ENCODE measurements at regions not wholly inside any gene's neighbourhood (a gene's known extent, or its start where the extent isn't known, plus 50 kb on each side); places are given as distances from the start of the nearest gene placed in this dataset.
A peak's percentile ranks its signal among the peaks of the same experiment; 100 is the strongest.

DNA sequence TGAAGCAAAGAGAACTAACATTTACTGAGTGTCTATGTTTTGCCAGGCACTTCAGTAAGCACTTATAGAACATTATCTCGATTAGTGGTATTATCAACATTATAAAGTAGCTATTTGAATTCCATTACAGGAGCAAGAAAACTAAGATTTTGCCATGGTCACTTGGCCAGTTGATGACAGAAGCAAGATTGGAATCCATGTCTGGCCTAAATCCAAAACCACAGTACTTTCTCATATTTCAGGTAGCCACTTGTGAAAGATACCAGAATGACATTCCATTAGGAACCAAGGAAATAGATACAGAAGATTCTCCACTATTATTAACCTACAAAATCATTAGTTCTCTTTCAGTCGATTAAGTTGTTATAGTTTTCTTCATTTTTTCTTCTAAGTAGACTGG is 691.0 kb upstream of the API5 start:
- TF ChIP-seq, protein P1, sequence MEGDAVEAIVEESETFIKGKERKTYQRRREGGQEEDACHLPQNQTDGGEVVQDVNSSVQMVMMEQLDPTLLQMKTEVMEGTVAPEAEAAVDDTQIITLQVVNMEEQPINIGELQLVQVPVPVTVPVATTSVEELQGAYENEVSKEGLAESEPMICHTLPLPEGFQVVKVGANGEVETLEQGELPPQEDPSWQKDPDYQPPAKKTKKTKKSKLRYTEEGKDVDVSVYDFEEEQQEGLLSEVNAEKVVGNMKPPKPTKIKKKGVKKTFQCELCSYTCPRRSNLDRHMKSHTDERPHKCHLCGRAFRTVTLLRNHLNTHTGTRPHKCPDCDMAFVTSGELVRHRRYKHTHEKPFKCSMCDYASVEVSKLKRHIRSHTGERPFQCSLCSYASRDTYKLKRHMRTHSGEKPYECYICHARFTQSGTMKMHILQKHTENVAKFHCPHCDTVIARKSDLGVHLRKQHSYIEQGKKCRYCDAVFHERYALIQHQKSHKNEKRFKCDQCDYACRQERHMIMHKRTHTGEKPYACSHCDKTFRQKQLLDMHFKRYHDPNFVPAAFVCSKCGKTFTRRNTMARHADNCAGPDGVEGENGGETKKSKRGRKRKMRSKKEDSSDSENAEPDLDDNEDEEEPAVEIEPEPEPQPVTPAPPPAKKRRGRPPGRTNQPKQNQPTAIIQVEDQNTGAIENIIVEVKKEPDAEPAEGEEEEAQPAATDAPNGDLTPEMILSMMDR (IDR thresholded peaks at IDR 0.05), result no peak
- DNase-seq (no peak), ATAC-seq (no peak)
- Histone ChIP-seq H3K4me3 (no peak overlapping the region), H3K27me3 (no peaks in the 10 kb centered on the region), H3K36me3 (no peaks in the 10 kb centered on the region), H3K9me3 (no peaks in the 10 kb centered on the region), H3K27ac (no peak overlapping the region), H3K4me1 (no peaks in the 10 kb centered on the region)
- intact Hi-C loops (cut with DNase I), result no loop called here

DNA sequence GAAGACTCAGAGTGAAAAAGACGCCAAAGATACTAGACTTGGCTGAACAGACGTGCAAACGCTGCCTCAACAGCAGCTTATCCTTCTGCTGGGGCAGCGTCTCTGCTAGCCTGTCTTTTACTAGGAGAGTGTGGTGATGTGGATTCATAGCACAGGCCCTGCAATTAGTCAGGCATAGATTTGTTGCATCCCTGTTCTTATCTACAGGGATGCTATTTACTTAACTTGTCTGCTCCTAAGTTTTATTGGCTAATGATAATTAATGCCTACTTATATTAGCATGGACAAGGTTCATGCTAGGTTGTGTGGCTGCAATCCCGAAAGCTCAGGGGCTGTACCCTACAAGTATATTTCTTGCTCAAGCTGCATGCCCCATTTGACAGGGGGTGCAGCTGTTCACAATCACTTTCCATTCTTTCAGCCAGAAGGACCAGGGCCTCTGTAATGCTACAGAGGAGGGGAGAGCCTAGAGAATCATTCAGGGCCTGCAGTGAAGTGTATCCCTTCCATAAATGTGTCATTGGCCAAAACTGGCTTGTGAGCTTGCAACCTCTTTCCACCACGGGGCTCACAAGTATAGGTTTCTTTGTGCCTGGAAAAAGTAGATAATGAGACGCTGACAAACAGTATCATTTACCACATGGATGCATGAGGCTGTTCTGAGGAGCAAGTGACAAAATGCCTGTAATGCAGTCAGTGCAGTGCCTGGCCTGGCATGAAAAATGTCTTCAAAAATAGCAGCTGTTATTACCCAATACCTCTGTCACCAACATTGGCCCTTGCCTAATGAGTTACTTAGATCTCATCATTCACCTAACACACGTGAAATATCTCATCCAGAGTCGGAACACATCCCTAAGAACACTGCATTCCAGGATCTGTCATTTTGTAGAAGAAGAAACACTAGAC is 685.8 kb upstream of the API5 start:
- Histone ChIP-seq H3K9me3 (no peaks in the 10 kb centered on the region), H3K36me3 (no peaks in the 10 kb centered on the region), H3K27me3 (no peaks in the 10 kb centered on the region), H3K27ac (no peak overlapping the region), H3K4me3 (no peak overlapping the region), H3K4me1 (no peaks in the 10 kb centered on the region)
- DNase-seq, result no peak
- TF ChIP-seq, protein P1 (IDR thresholded peaks at IDR 0.05), result no peak
- no peak for ATAC-seq
- intact Hi-C loops (cut with DNase I), result no loop called here

DNA sequence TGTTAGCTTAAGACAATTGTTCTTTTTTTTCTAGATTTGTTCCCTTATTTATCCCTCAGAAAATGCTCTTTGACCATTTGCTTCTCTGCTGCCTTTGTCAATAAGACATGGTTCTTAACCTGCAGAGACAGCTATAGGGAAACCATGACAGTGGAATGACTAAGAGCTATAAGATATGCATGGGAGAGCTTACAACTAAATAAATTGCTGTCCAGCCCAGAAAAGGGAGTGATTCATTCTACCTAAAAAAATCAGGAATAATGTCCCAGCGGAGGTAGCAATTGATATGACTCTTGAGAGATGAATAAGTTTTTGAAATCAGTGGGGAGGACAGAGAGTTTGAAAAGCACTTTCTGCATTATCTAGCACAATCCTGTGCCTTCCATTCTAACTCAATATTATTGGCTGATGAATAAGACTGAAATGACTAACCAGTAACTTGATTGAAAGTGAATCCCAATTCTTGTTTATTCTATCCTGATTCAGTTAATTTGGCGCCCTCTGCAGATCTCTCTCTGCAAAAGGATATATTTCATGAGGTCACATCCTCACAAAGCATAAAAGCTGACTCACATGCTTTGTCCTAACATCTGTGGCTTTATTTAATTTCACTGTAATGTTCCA is 680.5 kb upstream of the API5 start:
- H3K27me3 ChIP-seq, result no peaks in the 10 kb centered on the region
- intact Hi-C loops (cut with DNase I), result no loop called here
- H3K4me3 ChIP-seq, result no peak overlapping the region
- DNase-seq, result no peak
- TF ChIP-seq, protein P1 (IDR thresholded peaks at IDR 0.05), result no peak
- H3K27ac ChIP-seq, result no peak overlapping the region
- ATAC-seq, result no peak
- H3K9me3 ChIP-seq, result no peaks in the 10 kb centered on the region
- H3K36me3 ChIP-seq, result no peaks in the 10 kb centered on the region
- no peaks in the 10 kb centered on the region for H3K4me1 ChIP-seq

DNA sequence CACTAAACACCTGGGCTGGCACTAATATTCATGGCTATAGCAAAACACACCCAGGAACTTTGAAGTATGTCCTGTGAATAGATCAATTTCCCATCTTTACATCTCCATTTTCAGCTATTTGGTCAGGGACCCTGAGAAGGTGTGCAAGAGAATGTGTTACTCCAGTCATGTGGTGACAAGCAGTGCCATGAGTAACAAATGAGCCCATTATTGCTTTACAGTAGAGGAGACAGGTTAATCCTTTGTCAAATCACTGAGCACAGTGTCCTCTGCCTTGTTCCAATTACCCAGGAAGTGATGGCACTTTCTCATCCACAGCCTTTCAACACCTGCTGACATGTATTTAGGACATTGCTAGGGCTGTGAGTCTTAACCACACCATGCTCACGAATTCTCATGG is 664.8 kb upstream of the API5 start:
- H3K9me3 ChIP-seq, result no peaks in the 10 kb centered on the region
- DNase-seq (no peak), ATAC-seq (no peak)
- intact Hi-C loops (cut with DNase I), result no loop called here
- no peaks in the 10 kb centered on the region for H3K4me1 ChIP-seq
- no peaks in the 10 kb centered on the region for H3K27me3 ChIP-seq
- H3K36me3 ChIP-seq, result no peaks in the 10 kb centered on the region
- H3K27ac ChIP-seq, result no peak overlapping the region
- H3K4me3 ChIP-seq, result no peak overlapping the region
- TF ChIP-seq, protein P1 (IDR thresholded peaks at IDR 0.05), result no peak

DNA sequence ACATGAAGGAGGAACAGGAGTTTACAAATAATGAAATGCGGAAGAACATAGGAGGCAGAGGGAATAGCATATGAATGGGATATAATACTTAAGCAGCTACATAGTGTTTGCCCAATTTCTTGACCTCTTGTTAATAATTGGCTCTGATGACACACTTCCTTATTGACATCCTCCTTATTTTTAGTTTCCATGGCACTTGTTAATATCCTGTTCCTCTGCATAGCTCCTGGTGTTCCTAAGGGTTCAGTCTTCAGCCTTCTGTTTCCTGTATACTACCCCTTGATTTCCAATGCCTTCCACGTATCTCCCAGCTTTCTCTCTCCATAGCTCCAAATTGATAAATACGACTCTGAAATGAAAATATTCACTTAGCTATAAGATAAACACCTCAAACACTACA is 663.8 kb upstream of the API5 start:
- H3K4me1 ChIP-seq, result no peaks in the 10 kb centered on the region
- intact Hi-C loops (cut with DNase I), result no loop called here
- no peaks in the 10 kb centered on the region for H3K36me3 ChIP-seq
- no peak overlapping the region for H3K4me3 ChIP-seq
- ATAC-seq, result peak; percentile 73
- H3K9me3 ChIP-seq, result no peaks in the 10 kb centered on the region
- DNase-seq, result no peak
- TF ChIP-seq, protein P1 (IDR thresholded peaks at IDR 0.05), result no peak
- H3K27me3 ChIP-seq, result no peaks in the 10 kb centered on the region
- H3K27ac ChIP-seq, result no peak overlapping the region

All from upper lobe of right lung (tissue), 1 donor.